CD4-positive, alpha-beta T cell treated with Interferon alpha-2 for 1 hour (primary cell): ENCODE measurements at regions not wholly inside any gene's neighbourhood (a gene's known extent, or its start where the extent isn't known, plus 50 kb on each side); places are given as distances from the start of the nearest gene placed in this dataset.

ENCODE experiments used
- DNase-seq, 2 donors: peaks; one replicate each; pipeline ENCODE4 v3.0.0-alpha.2; 2020 to 2022

GRCh38 chr13:105971312-105971711 is 564.1 kb downstream of the EFNB2 start:
- DNase-seq, result no peak

DNA sequence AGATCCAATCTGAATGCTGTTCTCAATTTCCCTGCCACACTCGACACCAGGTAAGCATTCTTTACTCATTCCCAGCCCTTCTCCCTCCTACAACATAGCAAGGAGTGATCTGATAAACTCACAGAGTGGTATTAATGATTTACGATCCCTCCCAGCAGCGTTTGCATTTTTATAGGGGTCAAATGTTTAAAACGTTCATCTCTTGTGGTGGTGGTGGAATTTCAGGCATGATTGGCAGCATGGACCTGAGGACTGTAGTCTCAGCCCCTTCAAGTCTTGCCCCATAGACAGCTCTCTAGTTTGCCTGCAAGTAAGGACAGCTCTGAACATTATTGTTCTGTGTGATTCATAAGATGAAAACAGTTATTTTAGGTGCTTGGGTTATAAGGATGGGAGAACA is 565.7 kb downstream of the EFNB2 start:
- no peak for DNase-seq

DNA sequence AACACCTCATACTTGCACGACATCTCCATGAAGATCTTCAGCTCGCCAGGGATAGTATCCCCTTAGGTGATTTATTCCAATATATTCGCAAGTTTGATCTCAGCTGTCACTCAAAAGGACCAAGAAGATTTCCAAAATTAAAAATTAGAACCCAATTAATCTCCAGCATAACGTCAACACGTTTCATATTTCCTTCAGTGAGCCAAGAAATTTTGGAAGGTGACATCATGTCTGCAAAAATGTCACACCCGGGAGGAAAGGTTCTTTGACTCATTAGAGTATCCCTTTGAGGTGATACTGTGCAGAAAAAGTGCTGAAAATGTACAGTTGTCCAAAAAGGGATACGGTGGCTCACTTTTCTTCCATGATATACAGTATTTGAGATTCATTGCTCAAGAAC is 569.6 kb downstream of the EFNB2 start:
- no peak for DNase-seq

DNA sequence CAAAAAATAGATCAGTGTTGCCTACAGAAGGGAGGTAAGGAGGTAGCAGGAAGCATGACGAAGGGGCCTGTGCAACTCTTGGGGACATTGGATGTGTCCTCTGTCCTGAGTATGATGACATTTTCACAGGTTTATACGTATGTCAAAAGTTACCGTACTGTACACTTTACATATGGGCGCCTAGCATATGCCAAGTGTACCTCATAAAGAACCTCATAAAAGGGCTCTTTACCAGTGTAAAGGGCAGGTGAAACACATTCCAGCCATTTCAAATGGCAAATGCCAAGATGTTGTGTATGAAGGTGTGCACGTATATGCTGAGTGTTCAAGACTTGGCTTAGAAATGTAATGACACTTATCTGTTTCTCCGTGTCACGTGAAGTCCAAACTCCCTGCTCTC is 573.4 kb downstream of the EFNB2 start:
- DNase-seq, result no peak

GRCh38 chr13:105961438-105961837 is 574.0 kb downstream of the EFNB2 start:
- DNase-seq, result no peak

- no peak for DNase-seq
Measured at GRCh38 chr13:105960326-105960725, 575.1 kb downstream of the EFNB2 start.

GRCh38 chr13:105959876-105960275 is 575.6 kb downstream of the EFNB2 start:
- DNase-seq, result no peak

- DNase-seq, result no peak
Measured at GRCh38 chr13:105957769-105958438, 577.6 kb downstream of the EFNB2 start.

GRCh38 chr13:105956921-105957320 is 578.5 kb downstream of the EFNB2 start:
- no peak for DNase-seq

DNA sequence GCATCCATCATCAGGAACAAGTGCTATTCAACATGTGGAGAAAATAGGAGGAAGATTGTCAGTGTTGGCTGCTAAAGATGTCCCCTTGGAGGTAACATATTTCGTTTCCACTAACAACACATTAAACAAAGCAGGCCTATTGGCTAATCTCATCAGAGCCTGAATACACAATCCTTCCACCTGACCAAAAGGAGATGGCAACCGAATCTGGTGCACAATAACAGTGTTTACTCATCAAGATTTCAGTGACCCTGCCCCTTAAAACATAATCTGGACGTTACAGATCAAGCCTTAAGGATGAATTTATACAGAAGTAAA is 582.5 kb downstream of the EFNB2 start:
- DNase-seq, result no peak

DNA sequence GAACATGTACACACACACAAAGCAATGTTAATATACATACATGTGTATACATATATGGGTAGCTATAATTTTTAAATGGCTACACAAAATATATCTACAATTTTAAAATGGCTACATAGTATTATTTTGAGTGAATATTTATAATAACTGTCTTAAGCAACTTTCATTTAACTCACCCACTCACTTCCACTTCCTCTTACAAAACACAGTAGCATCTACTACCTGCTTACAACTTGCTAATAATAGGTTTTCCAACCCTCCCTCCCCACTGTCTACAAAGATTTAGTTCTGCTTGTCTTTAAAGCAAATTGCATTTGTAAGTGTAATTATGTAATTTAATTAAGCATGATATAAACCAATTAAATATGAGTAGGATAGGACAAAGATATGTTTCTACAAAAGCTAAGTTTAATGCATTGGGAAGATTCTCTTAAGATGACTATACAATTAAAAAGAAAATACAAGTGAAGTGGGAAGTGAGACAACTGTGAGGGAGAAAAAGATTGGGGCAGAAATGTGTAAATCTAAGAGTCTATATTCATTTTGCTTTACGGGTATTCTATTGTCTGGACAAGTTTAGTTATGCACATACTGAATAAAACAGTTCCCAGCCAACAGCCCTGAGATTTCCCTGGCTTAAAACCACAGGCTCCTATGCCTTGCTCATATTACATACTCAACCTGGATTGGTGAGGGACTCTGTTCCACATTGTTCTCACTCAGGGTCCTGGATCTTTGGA is 583.1 kb downstream of the EFNB2 start:
- no peak for DNase-seq

DNA sequence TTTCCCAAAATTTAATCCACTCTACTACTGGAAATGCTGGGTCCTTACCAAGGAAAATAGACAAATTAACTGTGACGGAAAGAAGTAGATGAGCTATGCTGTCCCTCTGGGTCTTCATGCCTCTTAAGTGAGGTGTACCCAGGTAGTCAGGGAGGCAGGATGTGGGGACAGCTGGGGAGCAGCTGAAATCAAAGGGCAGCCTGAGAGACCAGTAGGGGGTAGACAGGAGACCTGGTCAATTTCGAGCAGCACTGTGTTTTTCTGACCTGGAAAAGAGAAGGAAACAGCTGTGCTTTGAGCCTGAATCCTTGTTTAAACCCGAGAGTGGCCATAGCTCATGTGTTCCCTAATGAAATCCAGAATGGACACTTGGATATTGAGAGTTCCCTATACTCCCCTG is 587.3 kb downstream of the EFNB2 start:
- no peak for DNase-seq

GRCh38 chr13:105940882-105941281 is 594.6 kb downstream of the EFNB2 start:
- no peak for DNase-seq

DNA sequence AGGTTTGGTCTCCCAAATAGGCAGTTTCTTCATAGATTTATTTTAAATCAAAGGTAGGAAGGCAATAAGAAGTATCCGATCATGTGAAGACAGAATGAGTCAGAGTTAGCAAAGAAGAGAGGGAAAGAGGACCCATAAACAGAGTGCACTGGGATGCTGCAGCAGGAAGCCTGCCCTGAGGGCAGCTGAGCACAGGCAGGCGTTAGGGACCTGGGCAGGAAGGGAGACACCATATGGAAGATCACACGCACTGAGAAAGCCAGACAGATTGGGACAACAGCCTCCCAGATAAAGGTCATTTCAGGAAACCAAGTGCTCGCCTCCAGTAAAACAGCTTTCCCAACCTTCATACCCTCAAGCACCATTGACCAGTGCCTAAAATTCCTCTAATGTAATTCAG is 598.0 kb downstream of the EFNB2 start:
- no peak for DNase-seq

- no peak for DNase-seq
Measured at GRCh38 chr13:105936816-105937215, 598.6 kb downstream of the EFNB2 start.

- DNase-seq, result no peak
Measured at GRCh38 chr13:105929505-105929904, 606.0 kb downstream of the EFNB2 start.

DNA sequence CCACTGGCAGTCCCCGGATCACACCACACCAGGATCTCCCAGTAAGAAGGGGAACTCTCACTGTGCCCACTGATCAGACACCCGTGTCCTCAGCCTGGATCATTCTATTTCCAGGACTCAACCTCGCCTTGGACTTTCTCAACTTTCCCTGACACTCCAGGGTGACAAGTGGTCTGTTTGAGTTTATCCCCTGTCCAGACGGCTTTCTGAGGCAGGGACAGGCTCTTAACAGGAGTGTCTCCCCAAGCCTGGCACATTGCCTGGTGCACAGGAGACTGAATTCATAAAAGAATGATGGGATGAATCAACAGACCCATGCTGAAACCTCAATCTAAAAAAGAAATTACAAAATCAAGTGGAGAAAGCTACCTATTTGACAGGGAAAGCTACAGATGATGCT is 606.6 kb downstream of the EFNB2 start:
- DNase-seq, result no peak

- no peak for DNase-seq
Measured at GRCh38 chr13:105928048-105928447, 607.4 kb downstream of the EFNB2 start.

- no peak for DNase-seq
Measured at GRCh38 chr13:105925496-105925895, 610.0 kb downstream of the EFNB2 start.

DNA sequence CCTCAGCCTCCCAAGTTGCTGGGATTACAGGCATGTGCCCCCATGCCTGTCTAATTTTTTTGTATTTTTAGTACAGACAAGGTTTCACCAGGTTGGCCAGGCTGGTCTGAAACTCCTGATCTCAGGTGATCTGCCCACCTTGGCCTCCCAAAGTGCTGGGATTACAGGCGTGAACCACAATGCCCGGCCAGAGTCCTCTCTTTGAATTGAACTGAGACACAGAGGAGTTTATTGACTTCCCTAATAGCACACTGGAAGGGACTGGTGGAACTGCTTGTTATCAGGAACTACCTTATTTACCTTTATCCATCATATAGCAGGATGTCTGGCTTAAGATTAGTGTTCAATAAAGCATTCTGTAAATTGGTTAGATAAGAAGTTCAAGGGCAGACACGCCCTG is 613.8 kb downstream of the EFNB2 start:
- DNase-seq, result no peak

GRCh38 chr13:105920370-105920769 is 615.1 kb downstream of the EFNB2 start:
- DNase-seq, result no peak

GRCh38 chr13:105918842-105919741 is 616.4 kb downstream of the EFNB2 start:
- DNase-seq, result no peak

DNA sequence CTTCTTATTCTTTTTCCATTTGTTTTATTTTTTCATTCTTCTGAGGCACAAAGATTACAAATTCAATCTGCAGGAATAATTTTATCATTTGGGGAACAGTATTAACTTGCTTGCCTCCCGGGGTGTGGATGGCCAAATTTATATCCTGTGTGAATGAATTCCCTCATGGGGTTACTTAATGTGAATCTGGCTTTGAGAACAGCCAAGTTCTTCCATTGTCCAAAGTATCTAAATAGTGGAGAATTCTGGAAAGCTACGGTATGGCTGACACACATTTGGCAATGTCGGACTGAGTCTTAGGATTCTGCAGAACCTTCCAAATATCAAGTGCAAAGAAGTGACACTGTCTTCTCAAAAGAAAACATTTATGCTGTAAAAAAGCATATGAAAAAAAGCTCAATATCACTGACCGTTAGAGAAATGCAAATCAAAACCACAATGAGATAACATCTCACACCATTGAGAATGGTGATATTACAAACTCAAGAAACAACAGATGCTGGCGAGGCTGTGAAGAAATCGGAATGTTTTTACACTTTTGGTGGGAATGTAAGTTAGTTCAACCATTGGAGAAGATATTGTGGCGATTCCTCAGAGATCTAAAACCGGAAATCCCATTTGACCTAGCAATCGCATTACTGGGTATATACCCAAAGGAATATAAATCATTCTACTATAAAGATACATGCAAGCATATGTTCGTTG is 620.2 kb downstream of the EFNB2 start:
- no peak for DNase-seq
